IMR-90 (cell line): ENCODE measurements at regions not wholly inside any gene's neighbourhood (a gene's known extent, or its start where the extent isn't known, plus 50 kb on each side); places are given as distances from the start of the nearest gene placed in this dataset.

ENCODE experiments used
- ATAC-seq: fragments of 200-7000 bp; cut with Tn5 transposase; 2 replicates; pipeline ENCODE4 v1.9.1; 2020; ENCODE audit warnings: low read depth, mild to moderate bottlenecking, moderate library complexity
- BruUV-seq: library from RNA; stranded (reverse); fragments of 400-500 nt; replicated peaks from 2 replicates; lab custom pipeline; 2021; lab: Mats Ljungman, UMichigan
- CTCF ChIA-PET: fragments of 300-600 bp; formaldehyde crosslinking; extraction: SDS; loops from one replicate; lab custom pipeline; 2021; ENCODE audit warnings: antibody characterized with exemption; lab: Yijun Ruan, JAX
- POLR2A ChIA-PET: fragments of 300-600 bp; sonication (Branson Sonifier 250); formaldehyde crosslinking; loops from one replicate; lab custom pipeline; 2022; ENCODE audit warnings: antibody characterized with exemption; ENCODE audit not compliant: unreplicated experiment; lab: Charles Lee
- DNase-seq: peaks from one replicate; pipeline ENCODE4 v3.0.0; 2013
- H2AFZ ChIP-seq: replicated peaks from 2 replicates; pipeline ENCODE3; 2013; ENCODE audit warnings: low read length, mild to moderate bottlenecking; ENCODE audit not compliant: poor library complexity
- H2AK5ac ChIP-seq: 2 replicates; pipeline ENCODE4 v1.6.1; 2013; ENCODE audit warnings: low read depth, low read length, inconsistent platforms
- H2AK9ac ChIP-seq: replicated peaks from 2 replicates; pipeline ENCODE3; 2013; ENCODE audit warnings: mild to moderate bottlenecking, low read depth, low read length, moderate library complexity; ENCODE audit not compliant: poor library complexity
- H2BK120ac ChIP-seq: 2 replicates; pipeline ENCODE4 v1.6.1; 2013; ENCODE audit warnings: low read depth, low read length, inconsistent platforms
- H2BK15ac ChIP-seq: 3 replicates; pipeline ENCODE4 v1.6.1; 2013; ENCODE audit warnings: low read depth, low read length, inconsistent platforms
- H2BK20ac ChIP-seq: 2 replicates; pipeline ENCODE4 v1.6.1; 2013; ENCODE audit warnings: low read depth, mild to moderate bottlenecking, inconsistent platforms, low read length, moderate library complexity
- H2BK5ac ChIP-seq: 2 replicates; pipeline ENCODE4 v1.6.1; 2013; ENCODE audit warnings: mild to moderate bottlenecking, low read depth, low read length, inconsistent platforms; ENCODE audit not compliant: poor library complexity, severe bottlenecking
- H3K14ac ChIP-seq: replicated peaks from 2 replicates; pipeline ENCODE4 v1.6.1; 2013; ENCODE audit warnings: low read depth, low read length, inconsistent platforms
- H3K18ac ChIP-seq: 2 replicates; pipeline ENCODE4 v1.6.1; 2013; ENCODE audit warnings: low read depth, low read length, control low read depth
- H3K23ac ChIP-seq: 2 replicates; pipeline ENCODE4 v1.6.1; 2013; ENCODE audit warnings: low read depth, low read length, inconsistent platforms
- H3K27ac ChIP-seq: 2 replicates; pipeline ENCODE4 v1.5.1; 2013; ENCODE audit warnings: mild to moderate bottlenecking, control low read depth, low read length; ENCODE audit not compliant: insufficient read depth
- H3K27me3 ChIP-seq: 2 replicates; pipeline ENCODE4 v1.6.1; 2013; ENCODE audit warnings: low read length; ENCODE audit not compliant: control insufficient read depth, insufficient read depth
- H3K36me3 ChIP-seq: 2 replicates; pipeline ENCODE4 v1.6.1; 2013; ENCODE audit warnings: low read length, mixed read lengths; ENCODE audit not compliant: control insufficient read depth, insufficient read depth
- H3K4ac ChIP-seq: 2 replicates; pipeline ENCODE4 v1.6.1; 2013; ENCODE audit warnings: low read depth, low read length, inconsistent platforms
- H3K4me1 ChIP-seq: 2 replicates; pipeline ENCODE4 v1.6.1; 2013; ENCODE audit warnings: low read length, mixed read lengths; ENCODE audit not compliant: control insufficient read depth, insufficient read depth
- H3K4me2 ChIP-seq: 2 replicates; pipeline ENCODE4 v1.6.1; 2013; ENCODE audit warnings: low read depth, mild to moderate bottlenecking, control low read depth, low read length, moderate library complexity
- H3K4me3 ChIP-seq: 2 replicates; pipeline ENCODE4 v1.5.1; 2013; ENCODE audit warnings: low read depth, mild to moderate bottlenecking, control low read depth, low read length, moderate library complexity; ENCODE audit not compliant: insufficient read depth
- H3K56ac ChIP-seq: 2 replicates; pipeline ENCODE4 v1.6.1; 2013; ENCODE audit warnings: low read length, inconsistent platforms; ENCODE audit not compliant: insufficient read depth; ENCODE audit errors: extremely low read depth
- H3K79me1 ChIP-seq, 2 experiments: 2 replicates each; pipeline ENCODE4 v1.6.1; 2013; ENCODE audit warnings: low read length in 2 of 2, inconsistent platforms in 1 of 2, low read depth in 1 of 2
- H3K9ac ChIP-seq: 2 replicates; pipeline ENCODE4 v1.6.1; 2013; ENCODE audit warnings: low read depth, low read length, control low read depth
- H3K9me1 ChIP-seq: 2 replicates; pipeline ENCODE4 v1.6.1; 2013; ENCODE audit warnings: low read length, inconsistent platforms; ENCODE audit not compliant: insufficient read depth
- H3K9me3 ChIP-seq: 2 replicates; pipeline ENCODE4 v1.6.1; 2013; ENCODE audit warnings: low read length; ENCODE audit not compliant: control insufficient read depth, insufficient read depth
- H4K20me1 ChIP-seq: 2 replicates; pipeline ENCODE4 v1.6.1; 2013; ENCODE audit warnings: low read length, inconsistent platforms; ENCODE audit not compliant: insufficient read depth
- H4K5ac ChIP-seq: 2 replicates; pipeline ENCODE4 v1.6.1; 2013; ENCODE audit warnings: mild to moderate bottlenecking, low read depth, low read length, control low read depth
- H4K8ac ChIP-seq, 2 experiments: 2 replicates each; pipeline ENCODE4 v1.6.1; 2013; ENCODE audit warnings: low read depth in 2 of 2, low read length in 2 of 2, control low read depth in 1 of 2, inconsistent platforms in 1 of 2
- H4K91ac ChIP-seq: 2 replicates; pipeline ENCODE4 v1.6.1; 2013; ENCODE audit warnings: low read depth, low read length, inconsistent platforms; ENCODE audit not compliant: insufficient read depth
- NFE2L2 ChIP-seq: fragments of 150-350 bp; IDR thresholded peaks from 2 replicates; pipeline ENCODE4 v1.6.1; 2016; ENCODE audit warnings: low read depth, mild to moderate bottlenecking, low read length
- RAD21 ChIP-seq: IDR thresholded peaks from 2 replicates; pipeline ENCODE4 v1.6.1; 2012; ENCODE audit warnings: low read length, improper control_type of control experiment
- WGBS, 2 experiments: methylation state at CpG; one replicate each; pipeline versions ENCODE4 v1.1.5 to v1.1.7; 2013; ENCODE audit warnings: missing lambda C conversion rate in 2 of 2; ENCODE audit not compliant: insufficient read length in 1 of 2; ENCODE audit errors: extremely low coverage in 2 of 2; 5-methylcytosine and 5-hydroxymethylcytosine counted together
- dilution Hi-C: fragments of 300-500 bp; cut with HindIII; formaldehyde crosslinking; loops from one replicate; pipeline ENCODE4 v1.14.3; 2018; ENCODE audit warnings: low sequenced_read_pairs; ENCODE audit not compliant: unreplicated experiment
- in situ Hi-C: fragments of 300-500 bp; cut with MboI; formaldehyde crosslinking; loops from 3 replicates; pipeline ENCODE4 v1.14.3; 2019; ENCODE audit warnings: low sequenced_read_pairs, inconsistent platforms, mixed read lengths
- intact Hi-C: fragments of 100-400 bp; cut with micrococcal nuclease; formaldehyde crosslinking; loops from 2 replicates; pipeline ENCODE4 v1.10.0; 2022

GRCh38 chr1:68848017-68848416 is 351.1 kb upstream of the DEPDC1 start:
- H4K91ac ChIP-seq: no peak overlapping the region

More at GRCh38 chr1:68848017-68848416, 351.1 kb upstream of the DEPDC1 start:
- TF ChIP-seq NFE2L2: no peak
- TF ChIP-seq RAD21: no peak
- intact Hi-C loops: no loop called here
- no peak overlapping the region for H2AFZ ChIP-seq
- no peaks in the 10 kb centered on the region for H3K36me3 ChIP-seq
- no peaks in the 10 kb centered on the region for H3K79me1 ChIP-seq
- no peak overlapping the region for H3K27ac ChIP-seq
- H2BK15ac ChIP-seq: no peak overlapping the region
- no peaks in the 10 kb centered on the region for H3K9me3 ChIP-seq
- no CpG with 5 or more reads among the region's 3 CpGs for WGBS, 2 experiments
- H2BK20ac ChIP-seq: no peak overlapping the region
- H3K9ac ChIP-seq: no peak overlapping the region
- H3K14ac ChIP-seq: no peak overlapping the region
- H2BK5ac ChIP-seq: no peak overlapping the region
- no peak overlapping the region for H3K18ac ChIP-seq
- no peaks in the 10 kb centered on the region for H4K20me1 ChIP-seq
- no peak overlapping the region for H3K4ac ChIP-seq
- dilution Hi-C loops: no loop called here
- DNase-seq (no peak), ATAC-seq (no peak)
- H4K8ac ChIP-seq: no peak overlapping the region
- H3K4me2 ChIP-seq: no peak overlapping the region
- no peak overlapping the region for H4K5ac ChIP-seq
- no peak overlapping the region for H3K56ac ChIP-seq
- ChIA-PET CTCF (interaction anchor here (0.7 kb wide), 1 partner anchor 170 kb away, joined by 3 read pairs; no protein-coding TSS in a partner anchor), POLR2A (no interaction called here)
- H2BK120ac ChIP-seq: no peak overlapping the region
- H3K4me3 ChIP-seq: no peak overlapping the region
- no peaks in the 10 kb centered on the region for H3K4me1 ChIP-seq
- no peak overlapping the region for H3K23ac ChIP-seq
- in situ Hi-C loops: no loop called here
- no peak overlapping the region for H2AK9ac ChIP-seq
- no peaks in the 10 kb centered on the region for H3K9me1 ChIP-seq
- H3K27me3 ChIP-seq: no peaks in the 10 kb centered on the region
- BruUV-seq: no TSS peak
- no peak overlapping the region for H2AK5ac ChIP-seq
